DOHH2 (cell line): ENCODE measurements at regions not wholly inside any gene's neighbourhood (a gene's known extent, or its start where the extent isn't known, plus 50 kb on each side); places are given as distances from the start of the nearest gene placed in this dataset.
"Not testable (repeated sequence)": the region's sequence is repeated elsewhere in the genome, so short reads cannot be mapped to it uniquely, and the experiment has no call there.

ENCODE experiments used
- H3F3A ChIP-seq: fragments of 200-600 bp; sonication (generic), shearing (Covaris generic); 2 replicates; pipeline ENCODE4 v1.6.0; 2016; ENCODE audit warnings: antibody characterized with exemption, mild to moderate bottlenecking; ENCODE audit not compliant: control insufficient read depth, insufficient read depth
- H3K27ac ChIP-seq: fragments of 200-600 bp; sonication (generic); 2 replicates; pipeline ENCODE4 v1.5.1; 2014; ENCODE audit warnings: low read depth, mild to moderate bottlenecking, low read length, moderate library complexity
- H3K27me3 ChIP-seq: fragments of 200-600 bp; sonication (generic); 2 replicates; pipeline ENCODE4 v1.6.1; 2014; ENCODE audit warnings: mild to moderate bottlenecking, low read length, mixed read lengths; ENCODE audit not compliant: control insufficient read depth
- H3K36me3 ChIP-seq: fragments of 200-600 bp; sonication (generic); 2 replicates; pipeline ENCODE4 v1.6.1; 2014; ENCODE audit warnings: mild to moderate bottlenecking, low read length, moderate library complexity, mixed read lengths; ENCODE audit not compliant: control insufficient read depth
- H3K4me1 ChIP-seq: fragments of 200-600 bp; sonication (generic); 2 replicates; pipeline ENCODE4 v1.6.1; 2014; ENCODE audit warnings: mild to moderate bottlenecking, low read length, mixed read lengths; ENCODE audit not compliant: control insufficient read depth
- H3K4me2 ChIP-seq: fragments of 200-600 bp; sonication (generic); 2 replicates; pipeline ENCODE4 v1.6.0; 2014; ENCODE audit warnings: mild to moderate bottlenecking, low read length, moderate library complexity
- H3K4me3 ChIP-seq: fragments of 200-600 bp; sonication (generic); 2 replicates; pipeline ENCODE4 v1.5.1; 2014; ENCODE audit warnings: mild to moderate bottlenecking, low read length, mixed read lengths
- H3K79me2 ChIP-seq: fragments of 200-600 bp; sonication (generic); 2 replicates; pipeline ENCODE4 v1.6.1; 2014; ENCODE audit warnings: mild to moderate bottlenecking, low read length, mixed read lengths; ENCODE audit not compliant: control insufficient read depth
- H3K9me2 ChIP-seq: fragments of 200-600 bp; sonication (generic); replicated peaks from 2 replicates; pipeline ENCODE4 v1.6.1; 2014; ENCODE audit warnings: mild to moderate bottlenecking, low read length, mixed read lengths; ENCODE audit not compliant: control insufficient read depth
- H3K9me3 ChIP-seq: fragments of 200-600 bp; sonication (generic); 2 replicates; pipeline ENCODE4 v1.6.1; 2014; ENCODE audit warnings: antibody characterized with exemption, low read length, mixed read lengths; ENCODE audit not compliant: control insufficient read depth, insufficient read depth
- H4K20me1 ChIP-seq: fragments of 200-600 bp; sonication (generic); 2 replicates; pipeline ENCODE4 v1.6.0; 2014; ENCODE audit warnings: low read depth, mild to moderate bottlenecking, antibody characterized with exemption, low read length, moderate library complexity; ENCODE audit not compliant: control insufficient read depth, insufficient read depth
- EZH2phosphoT487 ChIP-seq: fragments of 200-600 bp; sonication (generic); IDR thresholded peaks from 2 replicates; pipeline ENCODE4 v1.6.1; 2017; ENCODE audit warnings: borderline replicate concordance, mild to moderate bottlenecking, antibody characterized with exemption, low read length, moderate library complexity, mixed read lengths
- TF ChIP-seq, protein P1 (sequence below): fragments of 200-600 bp; sonication (generic); IDR thresholded peaks from one replicate; pipeline ENCODE4 v1.5.1; 2014; ENCODE audit warnings: antibody characterized with exemption, mild to moderate bottlenecking, low read depth, low read length; ENCODE audit not compliant: poor library complexity, severe bottlenecking

DNA sequence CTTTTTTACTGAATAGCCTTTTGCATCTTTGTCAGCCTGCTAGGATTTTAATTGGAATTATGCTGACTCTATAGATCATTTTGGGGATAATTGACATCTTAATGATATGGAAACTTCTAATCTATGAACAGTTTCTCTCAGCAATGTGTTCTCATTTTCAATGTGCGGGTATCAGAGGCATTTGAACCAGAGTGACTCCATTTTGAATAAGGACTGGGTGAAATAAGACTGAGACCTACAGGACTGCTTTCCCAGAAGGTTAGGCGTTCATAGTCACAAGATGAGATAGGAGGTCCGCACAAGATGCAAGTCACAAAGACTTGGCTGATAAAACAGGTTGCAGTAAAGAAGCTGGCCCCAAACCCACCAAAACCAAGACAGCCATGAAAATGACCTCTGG is 140.5 kb downstream of the IGLL1 start:
- H3K4me2 ChIP-seq, H3K9me3 ChIP-seq: not testable (repeated sequence)

DNA sequence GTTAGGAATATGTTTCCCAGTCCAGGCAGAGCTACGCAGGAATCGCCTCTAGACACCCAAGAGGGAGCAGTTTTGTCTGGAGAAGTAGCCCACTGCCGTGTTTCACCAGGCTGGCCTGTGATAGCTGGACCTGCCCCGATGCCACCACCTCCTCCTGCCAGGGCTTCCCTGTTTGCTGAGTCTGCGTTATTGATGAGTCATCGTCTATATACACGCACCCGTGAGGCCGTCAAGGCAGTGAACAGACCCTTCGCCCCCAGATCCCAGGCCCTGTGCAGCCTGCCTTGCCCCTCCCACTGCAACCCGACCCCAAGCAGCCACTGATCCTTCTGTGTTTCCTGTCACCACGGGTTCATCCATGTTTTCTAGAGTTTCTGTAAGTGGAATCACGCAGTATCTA is 141.9 kb downstream of the IGLL1 start:
- Histone ChIP-seq H4K20me1 (no peaks in the 10 kb centered on the region), H3K27me3 (no peaks in the 10 kb centered on the region), H3K9me2 (no peaks in the 10 kb centered on the region), H3K79me2 (no peaks in the 10 kb centered on the region), H3K36me3 (no peaks in the 10 kb centered on the region), H3F3A (no peaks in the 10 kb centered on the region), H3K4me2 (no peak overlapping the region), H3K4me1 (peaks cover 3% of the 10 kb centered on the region; the same call in 1 of the 2 replicates), H3K9me3 (no peaks in the 10 kb centered on the region), H3K27ac (no peak overlapping the region), H3K4me3 (no peak overlapping the region)
- TF ChIP-seq EZH2phosphoT487: no peak
- TF ChIP-seq, protein P1, sequence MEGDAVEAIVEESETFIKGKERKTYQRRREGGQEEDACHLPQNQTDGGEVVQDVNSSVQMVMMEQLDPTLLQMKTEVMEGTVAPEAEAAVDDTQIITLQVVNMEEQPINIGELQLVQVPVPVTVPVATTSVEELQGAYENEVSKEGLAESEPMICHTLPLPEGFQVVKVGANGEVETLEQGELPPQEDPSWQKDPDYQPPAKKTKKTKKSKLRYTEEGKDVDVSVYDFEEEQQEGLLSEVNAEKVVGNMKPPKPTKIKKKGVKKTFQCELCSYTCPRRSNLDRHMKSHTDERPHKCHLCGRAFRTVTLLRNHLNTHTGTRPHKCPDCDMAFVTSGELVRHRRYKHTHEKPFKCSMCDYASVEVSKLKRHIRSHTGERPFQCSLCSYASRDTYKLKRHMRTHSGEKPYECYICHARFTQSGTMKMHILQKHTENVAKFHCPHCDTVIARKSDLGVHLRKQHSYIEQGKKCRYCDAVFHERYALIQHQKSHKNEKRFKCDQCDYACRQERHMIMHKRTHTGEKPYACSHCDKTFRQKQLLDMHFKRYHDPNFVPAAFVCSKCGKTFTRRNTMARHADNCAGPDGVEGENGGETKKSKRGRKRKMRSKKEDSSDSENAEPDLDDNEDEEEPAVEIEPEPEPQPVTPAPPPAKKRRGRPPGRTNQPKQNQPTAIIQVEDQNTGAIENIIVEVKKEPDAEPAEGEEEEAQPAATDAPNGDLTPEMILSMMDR: no peak

More for the DNA sequence above, 140.5 kb downstream of the IGLL1 start:
- not testable (repeated sequence) for H3K36me3 ChIP-seq, H4K20me1 ChIP-seq, H3K27ac ChIP-seq, H3K4me1 ChIP-seq, H3K9me2 ChIP-seq, H3K79me2 ChIP-seq, H3F3A ChIP-seq, H3K4me3 ChIP-seq, H3K27me3 ChIP-seq

DNA sequence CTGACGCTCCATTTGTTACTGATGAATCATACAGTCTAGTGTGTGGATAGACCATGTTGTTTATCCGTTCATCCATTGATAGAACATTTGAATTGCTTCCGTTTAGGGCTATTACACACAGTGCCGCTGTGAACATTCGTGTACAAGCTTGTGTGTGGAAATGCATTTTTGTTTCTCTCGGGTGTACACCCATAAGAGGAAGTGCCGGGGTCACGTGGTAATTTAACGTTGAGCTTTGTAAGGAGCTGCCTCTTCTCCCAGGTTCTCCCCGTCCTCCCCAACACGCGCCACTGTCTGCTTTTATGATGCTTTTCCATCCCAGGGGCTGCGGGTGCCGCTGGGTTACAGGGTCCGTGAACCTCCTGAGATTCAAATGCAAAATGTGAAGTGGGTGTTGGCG is 142.3 kb downstream of the IGLL1 start:
- no peaks in the 10 kb centered on the region for H3K9me2 ChIP-seq

DNA sequence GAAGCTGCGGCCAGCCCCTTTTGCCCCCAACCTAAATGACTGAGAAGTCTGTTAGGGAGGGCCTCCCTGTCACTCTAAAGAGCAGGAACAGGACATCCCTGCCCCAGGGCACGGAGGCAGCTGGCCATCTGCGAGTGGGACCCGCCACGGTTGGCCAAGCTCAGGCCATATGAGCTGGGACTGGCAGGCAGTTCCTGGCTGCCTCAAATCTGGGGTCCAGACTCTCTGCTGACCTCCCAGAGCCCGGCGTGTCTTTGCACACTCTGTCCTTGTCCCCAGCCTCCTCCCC is 143.0 kb downstream of the IGLL1 start:
- not testable (repeated sequence) for H3K36me3 ChIP-seq, H3K4me3 ChIP-seq, H3F3A ChIP-seq, H3K27me3 ChIP-seq, H3K9me3 ChIP-seq, H3K79me2 ChIP-seq, H3K4me2 ChIP-seq, H3K27ac ChIP-seq, H4K20me1 ChIP-seq, H3K9me2 ChIP-seq
- H3K4me1 ChIP-seq: peaks cover 10% of the 10 kb centered on the region

More for the DNA sequence above, 142.3 kb downstream of the IGLL1 start:
- H3K36me3 ChIP-seq: no peaks in the 10 kb centered on the region
- peaks cover 7% of the 10 kb centered on the region for H3K4me1 ChIP-seq
- no peaks in the 10 kb centered on the region for H3F3A ChIP-seq
- H3K27me3 ChIP-seq: no peaks in the 10 kb centered on the region
- no peaks in the 10 kb centered on the region for H3K9me3 ChIP-seq
- no peaks in the 10 kb centered on the region for H4K20me1 ChIP-seq
- no peak overlapping the region for H3K4me2 ChIP-seq
- H3K79me2 ChIP-seq: no peaks in the 10 kb centered on the region
- H3K4me3 ChIP-seq: no peak overlapping the region
- H3K27ac ChIP-seq: no peak overlapping the region
- TF ChIP-seq, protein P1: no peak
- no peak for TF ChIP-seq EZH2phosphoT487

DNA sequence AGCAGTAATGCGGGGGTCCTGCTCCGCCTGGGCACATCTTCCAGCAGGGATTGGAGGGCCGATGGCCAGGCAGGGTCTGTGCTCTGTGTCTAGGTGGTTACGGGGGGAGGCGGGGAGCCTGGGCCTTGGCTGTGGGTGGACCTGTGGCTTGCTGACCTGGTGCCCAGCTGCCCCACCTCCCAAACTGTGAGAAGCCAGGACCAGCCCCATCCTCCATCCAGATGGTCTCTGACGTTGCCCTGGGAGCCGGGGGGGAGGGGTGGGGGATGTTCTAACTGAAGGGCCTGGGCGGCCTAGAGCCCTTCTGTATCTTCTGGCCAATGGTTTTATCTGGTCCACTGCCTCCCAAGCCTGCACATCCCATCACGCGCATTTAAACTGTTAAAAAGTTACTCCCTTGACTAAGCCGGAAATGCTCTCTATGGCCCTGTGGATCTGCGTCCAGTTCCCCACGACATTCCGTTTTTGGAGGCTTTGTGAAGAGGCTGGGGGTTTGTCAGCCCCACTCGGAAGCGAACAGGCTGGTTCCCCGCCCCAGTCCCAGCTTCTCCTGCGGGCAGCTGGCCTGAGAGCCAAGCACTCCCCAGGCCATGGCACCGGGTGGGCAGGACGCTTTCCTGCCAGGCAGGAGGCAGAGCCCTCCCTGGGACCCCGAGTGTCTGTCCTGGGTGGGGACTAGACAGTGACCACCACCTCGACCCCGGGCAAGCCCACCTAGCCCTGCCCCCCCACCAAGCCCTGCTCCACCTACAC is 143.6 kb downstream of the IGLL1 start:
- not testable (repeated sequence) for H3K9me3 ChIP-seq, H3K4me2 ChIP-seq, H3K27ac ChIP-seq, H3K36me3 ChIP-seq, H3K27me3 ChIP-seq, H3K4me3 ChIP-seq, H4K20me1 ChIP-seq, H3K79me2 ChIP-seq, H3K9me2 ChIP-seq, H3F3A ChIP-seq
- peaks cover 10% of the 10 kb centered on the region for H3K4me1 ChIP-seq

DNA sequence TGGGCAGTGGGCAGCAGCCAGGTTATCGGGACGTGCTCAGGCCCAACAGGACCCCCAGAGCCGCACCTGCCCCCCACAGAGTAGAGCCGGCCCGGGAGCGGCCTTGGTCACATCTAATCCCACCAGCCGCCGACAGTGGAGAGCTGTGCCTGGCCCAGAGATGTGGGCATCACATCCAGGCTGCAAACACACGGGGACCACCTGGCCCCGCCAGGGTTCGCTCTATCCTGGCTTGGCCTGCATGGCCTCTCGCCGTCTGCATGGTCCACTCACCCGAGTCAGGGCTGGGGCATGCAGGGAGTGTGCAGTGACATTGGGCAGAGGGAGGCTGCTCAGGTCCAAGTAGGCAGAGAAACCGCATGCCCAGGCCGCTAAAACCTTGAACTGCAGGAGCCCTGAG is 144.9 kb downstream of the IGLL1 start:
- H3K4me2 ChIP-seq, H3K36me3 ChIP-seq, H3K4me3 ChIP-seq, H3K27ac ChIP-seq, H3K9me2 ChIP-seq, H3K79me2 ChIP-seq, H3K9me3 ChIP-seq, H4K20me1 ChIP-seq, H3K27me3 ChIP-seq, H3F3A ChIP-seq: not testable (repeated sequence)
- peaks cover 10% of the 10 kb centered on the region for H3K4me1 ChIP-seq
